ENCODE measurements at regions not wholly inside any gene's neighbourhood (a gene's known extent, or its start where the extent isn't known, plus 50 kb on each side); places are given as distances from the start of the nearest gene placed in this dataset.

- Histone ChIP-seq H3K4me2 (no peak overlapping the region), H2AFZ (no peak overlapping the region), H3K4me3 (no peak overlapping the region), H3K79me2 (replicated peaks; ENCODE audit: insufficient read depth) (no peaks in the 10 kb centered on the region), H3K9me2 (ENCODE audit: insufficient read depth) (no peaks in the 10 kb centered on the region), H3K4me1 (ENCODE audit: insufficient read depth) (no peaks in the 10 kb centered on the region), H3K27ac (ENCODE audit: low read depth) (no peak overlapping the region), H3K36me3 (ENCODE audit: insufficient read depth) (no peaks in the 10 kb centered on the region), H4K20me1 (replicated peaks; ENCODE audit: insufficient read depth) (no peaks in the 10 kb centered on the region), H3F3A (replicated peaks; ENCODE audit: low read depth) (no peaks in the 10 kb centered on the region), H3K27me3 (ENCODE audit: insufficient read depth) (no peaks in the 10 kb centered on the region)
- no peak overlapping the region for H3K27ac Mint-ChIP-seq
- DNase-seq (ENCODE audit: low spot score), result no peak
- peaks cover 4% of the 10 kb centered on the region for H3K27me3 Mint-ChIP-seq (ENCODE audit: insufficient read depth, low read depth, poor library complexity)
- TF ChIP-seq CREB1 (CRISPR knock-in tag; IDR thresholded peaks at IDR 0.05; ENCODE audit: low read depth) (no peak), ETS1 (IDR thresholded peaks at IDR 0.05) (no peak), ZNF331 (CRISPR knock-in tag; IDR thresholded peaks at IDR 0.05; ENCODE audit: low read depth) (no peak), ZNF114 (CRISPR knock-in tag; IDR thresholded peaks at IDR 0.05) (no peak), JUNB (IDR thresholded peaks at IDR 0.05; ENCODE audit: unreplicated experiment) (no peak), POLR2AphosphoS5 (IDR thresholded peaks at IDR 0.05; ENCODE audit: low read depth) (no peak), NANOG (IDR thresholded peaks at IDR 0.05; ENCODE audit: borderline replicate concordance) (no peak), EZH2phosphoT487 (IDR thresholded peaks at IDR 0.05; ENCODE audit: unreplicated experiment) (no peak), STAT1 (IDR thresholded peaks at IDR 0.05; ENCODE audit: unreplicated experiment) (no peak), EZH2 (IDR thresholded peaks at IDR 0.05; ENCODE audit: low read depth, unreplicated experiment) (no peak), CTCF (conservative IDR thresholded peaks at IDR 0.05; ENCODE audit: low read depth in 2 of 2) (no peak), REST (IDR thresholded peaks at IDR 0.05; ENCODE audit: unreplicated experiment) (no peak)
- TF ChIP-seq, protein P1, sequence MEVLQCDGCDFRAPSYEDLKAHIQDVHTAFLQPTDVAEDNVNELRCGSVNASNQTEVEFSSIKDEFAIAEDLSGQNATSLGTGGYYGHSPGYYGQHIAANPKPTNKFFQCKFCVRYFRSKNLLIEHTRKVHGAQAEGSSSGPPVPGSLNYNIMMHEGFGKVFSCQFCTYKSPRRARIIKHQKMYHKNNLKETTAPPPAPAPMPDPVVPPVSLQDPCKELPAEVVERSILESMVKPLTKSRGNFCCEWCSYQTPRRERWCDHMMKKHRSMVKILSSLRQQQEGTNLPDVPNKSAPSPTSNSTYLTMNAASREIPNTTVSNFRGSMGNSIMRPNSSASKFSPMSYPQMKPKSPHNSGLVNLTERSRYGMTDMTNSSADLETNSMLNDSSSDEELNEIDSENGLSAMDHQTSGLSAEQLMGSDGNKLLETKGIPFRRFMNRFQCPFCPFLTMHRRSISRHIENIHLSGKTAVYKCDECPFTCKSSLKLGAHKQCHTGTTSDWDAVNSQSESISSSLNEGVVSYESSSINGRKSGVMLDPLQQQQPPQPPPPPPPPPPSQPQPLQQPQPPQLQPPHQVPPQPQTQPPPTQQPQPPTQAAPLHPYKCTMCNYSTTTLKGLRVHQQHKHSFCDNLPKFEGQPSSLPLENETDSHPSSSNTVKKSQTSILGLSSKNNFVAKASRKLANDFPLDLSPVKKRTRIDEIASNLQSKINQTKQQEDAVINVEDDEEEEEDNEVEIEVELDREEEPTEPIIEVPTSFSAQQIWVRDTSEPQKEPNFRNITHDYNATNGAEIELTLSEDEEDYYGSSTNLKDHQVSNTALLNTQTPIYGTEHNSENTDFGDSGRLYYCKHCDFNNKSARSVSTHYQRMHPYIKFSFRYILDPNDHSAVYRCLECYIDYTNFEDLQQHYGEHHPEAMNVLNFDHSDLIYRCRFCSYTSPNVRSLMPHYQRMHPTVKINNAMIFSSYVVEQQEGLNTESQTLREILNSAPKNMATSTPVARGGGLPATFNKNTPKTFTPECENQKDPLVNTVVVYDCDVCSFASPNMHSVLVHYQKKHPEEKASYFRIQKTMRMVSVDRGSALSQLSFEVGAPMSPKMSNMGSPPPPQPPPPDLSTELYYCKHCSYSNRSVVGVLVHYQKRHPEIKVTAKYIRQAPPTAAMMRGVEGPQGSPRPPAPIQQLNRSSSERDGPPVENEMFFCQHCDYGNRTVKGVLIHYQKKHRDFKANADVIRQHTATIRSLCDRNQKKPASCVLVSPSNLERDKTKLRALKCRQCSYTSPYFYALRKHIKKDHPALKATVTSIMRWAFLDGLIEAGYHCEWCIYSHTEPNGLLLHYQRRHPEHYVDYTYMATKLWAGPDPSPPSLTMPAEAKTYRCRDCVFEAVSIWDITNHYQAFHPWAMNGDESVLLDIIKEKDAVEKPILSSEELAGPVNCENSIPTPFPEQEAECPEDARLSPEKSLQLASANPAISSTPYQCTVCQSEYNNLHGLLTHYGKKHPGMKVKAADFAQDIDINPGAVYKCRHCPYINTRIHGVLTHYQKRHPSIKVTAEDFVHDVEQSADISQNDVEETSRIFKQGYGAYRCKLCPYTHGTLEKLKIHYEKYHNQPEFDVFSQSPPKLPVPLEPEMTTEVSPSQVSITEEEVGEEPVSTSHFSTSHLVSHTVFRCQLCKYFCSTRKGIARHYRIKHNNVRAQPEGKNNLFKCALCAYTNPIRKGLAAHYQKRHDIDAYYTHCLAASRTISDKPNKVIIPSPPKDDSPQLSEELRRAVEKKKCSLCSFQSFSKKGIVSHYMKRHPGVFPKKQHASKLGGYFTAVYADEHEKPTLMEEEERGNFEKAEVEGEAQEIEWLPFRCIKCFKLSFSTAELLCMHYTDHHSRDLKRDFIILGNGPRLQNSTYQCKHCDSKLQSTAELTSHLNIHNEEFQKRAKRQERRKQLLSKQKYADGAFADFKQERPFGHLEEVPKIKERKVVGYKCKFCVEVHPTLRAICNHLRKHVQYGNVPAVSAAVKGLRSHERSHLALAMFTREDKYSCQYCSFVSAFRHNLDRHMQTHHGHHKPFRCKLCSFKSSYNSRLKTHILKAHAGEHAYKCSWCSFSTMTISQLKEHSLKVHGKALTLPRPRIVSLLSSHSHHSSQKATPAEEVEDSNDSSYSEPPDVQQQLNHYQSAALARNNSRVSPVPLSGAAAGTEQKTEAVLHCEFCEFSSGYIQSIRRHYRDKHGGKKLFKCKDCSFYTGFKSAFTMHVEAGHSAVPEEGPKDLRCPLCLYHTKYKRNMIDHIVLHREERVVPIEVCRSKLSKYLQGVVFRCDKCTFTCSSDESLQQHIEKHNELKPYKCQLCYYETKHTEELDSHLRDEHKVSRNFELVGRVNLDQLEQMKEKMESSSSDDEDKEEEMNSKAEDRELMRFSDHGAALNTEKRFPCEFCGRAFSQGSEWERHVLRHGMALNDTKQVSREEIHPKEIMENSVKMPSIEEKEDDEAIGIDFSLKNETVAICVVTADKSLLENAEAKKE (CRISPR knock-in tag; IDR thresholded peaks at IDR 0.05), result no peak
- ATAC-seq, result no peak
- no peaks in the 10 kb centered on the region for H3K4me1 Mint-ChIP-seq
- no peak overlapping the region for H3K4me3 Mint-ChIP-seq
- peaks cover 97% of the 10 kb centered on the region for H3K9me3 Mint-ChIP-seq
- H3K36me3 Mint-ChIP-seq (ENCODE audit: low read depth), result peaks cover 53% of the 10 kb centered on the region
Measured at GRCh38 chr12:128021561-128021960, 245.4 kb upstream of the TMEM132C start.
